ENCODE measurements at regions not wholly inside any gene's neighbourhood (a gene's known extent, or its start where the extent isn't known, plus 50 kb on each side); places are given as distances from the start of the nearest gene placed in this dataset.

- no peak for TF ChIP-seq CTCF (IDR thresholded peaks at IDR 0.05; ENCODE audit: low read depth, low read length)
- no peak for TF ChIP-seq EZH2phosphoT487 (IDR thresholded peaks at IDR 0.05; ENCODE audit: low read depth)
Observed at GRCh38 chr6:66851930-66852329, 1144.9 kb upstream of the EYS start.
